ENCODE measurements at regions not wholly inside any gene's neighbourhood (a gene's known extent, or its start where the extent isn't known, plus 50 kb on each side); places are given as distances from the start of the nearest gene placed in this dataset.
"Not testable (repeated sequence)": the region's sequence is repeated elsewhere in the genome, so short reads cannot be mapped to it uniquely, and the experiment has no call there.

DNA sequence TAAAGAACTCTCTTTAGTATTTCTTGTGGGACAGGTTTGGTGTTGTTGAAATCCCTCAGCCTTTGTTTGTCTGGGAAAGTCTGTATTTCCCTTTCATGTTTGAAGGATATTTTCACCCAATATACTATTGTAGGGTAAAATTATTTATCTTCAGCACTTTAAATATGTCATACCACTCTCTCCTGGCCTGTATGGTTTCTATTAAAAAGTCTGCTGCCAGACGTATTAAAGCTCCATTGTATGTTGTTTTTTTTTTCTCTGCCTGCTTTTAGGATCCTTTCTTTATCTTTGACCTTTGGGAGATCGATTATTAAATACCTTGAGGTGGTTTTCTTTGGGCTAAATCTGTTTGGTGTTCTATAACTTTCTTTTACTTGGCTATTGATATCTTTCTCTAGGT, 119.0 kb upstream of the TBC1D5 start:
- Histone ChIP-seq H3K27me3 (ENCODE audit: insufficient read depth, insufficient read length) (no peaks in the 10 kb centered on the region), H3K4me1 (ENCODE audit: insufficient read depth, insufficient read length) (peaks cover 3% of the 10 kb centered on the region), H3K9me3 (ENCODE audit: insufficient read depth, low read length) (no peaks in the 10 kb centered on the region), H3K9ac (ENCODE audit: insufficient read length, low read depth) (peak overlapping the region; percentile 72), H3K4me3 (ENCODE audit: insufficient read length, low read depth) (peak overlapping the region; percentile 44), H3K36me3 (ENCODE audit: insufficient read depth, insufficient read length, low read length) (peaks cover 23% of the 10 kb centered on the region)
- DNase-seq (ENCODE audit: low read depth, low spot score): no peak
- TF ChIP-seq ZNF274 (IDR thresholded peaks at IDR 0.05; ENCODE audit: low read depth, low read length) (no peak), YY1 (IDR thresholded peaks at IDR 0.05; ENCODE audit: insufficient read depth, insufficient read length) (no peak), SUZ12 (IDR thresholded peaks at IDR 0.05; ENCODE audit: extremely low read depth, insufficient read depth, insufficient read length) (no peak)

DNA sequence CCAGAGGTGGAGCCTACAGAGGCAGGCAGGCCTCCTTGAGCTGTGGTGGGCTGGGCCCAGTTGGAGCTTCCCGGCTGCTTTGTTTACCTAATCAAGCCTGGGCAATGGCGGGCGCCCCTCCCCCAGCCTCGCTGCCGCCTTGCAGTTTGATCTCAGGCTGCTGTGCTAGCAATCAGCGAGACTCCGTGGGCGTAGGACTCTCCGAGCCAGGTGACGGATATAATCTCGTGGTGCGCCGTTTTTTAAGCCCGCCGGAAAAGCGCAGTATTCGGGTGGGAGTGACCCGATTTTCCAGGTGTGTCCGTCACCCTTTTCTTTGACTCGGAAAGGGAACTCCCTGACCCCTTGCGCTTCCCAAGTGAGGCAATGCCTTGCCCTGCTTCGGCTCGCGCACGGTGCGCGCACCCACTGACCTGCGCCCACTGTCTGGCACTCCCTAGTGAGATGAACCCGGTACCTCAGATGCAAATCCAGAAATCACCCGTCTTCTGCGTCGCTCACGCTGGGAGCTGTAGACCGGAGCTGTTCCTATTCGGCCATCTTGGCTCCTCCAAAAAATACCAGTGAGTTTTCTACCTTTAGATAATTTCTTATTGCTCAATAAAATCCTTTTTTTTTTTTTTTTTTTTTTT, 118.5 kb upstream of the TBC1D5 start:
- not testable (repeated sequence) for H3K9me3 ChIP-seq (ENCODE audit: insufficient read depth, low read length); H3K4me1 ChIP-seq (ENCODE audit: insufficient read depth, insufficient read length); H3K27me3 ChIP-seq (ENCODE audit: insufficient read depth, insufficient read length); DNase-seq (ENCODE audit: low read depth, low spot score)
- Histone ChIP-seq H3K4me3 (ENCODE audit: insufficient read length, low read depth) (peak overlapping the region; percentile 44), H3K36me3 (ENCODE audit: insufficient read depth, insufficient read length, low read length) (peaks cover 18% of the 10 kb centered on the region), H3K9ac (ENCODE audit: insufficient read length, low read depth) (peak overlapping the region; percentile 72)

DNA sequence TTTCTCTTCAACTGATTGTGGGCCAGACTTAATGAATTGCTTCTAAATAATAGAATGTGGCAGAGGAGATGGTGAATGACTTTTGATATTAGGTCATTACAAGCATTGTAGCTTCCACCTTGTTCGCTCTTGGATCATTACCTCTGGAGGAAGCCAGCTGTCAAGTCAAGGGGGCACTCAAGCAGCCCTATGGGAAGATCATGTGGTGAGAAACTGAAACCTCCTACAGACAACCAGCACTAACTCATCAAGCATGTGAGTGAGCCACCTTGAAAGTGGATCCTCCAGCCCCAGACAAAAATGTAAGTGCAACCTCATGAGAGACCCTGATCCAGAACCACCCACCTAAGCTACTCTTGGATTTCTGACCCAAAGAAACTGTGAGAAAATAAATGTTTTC, 109.8 kb upstream of the TBC1D5 start:
- H3K36me3 ChIP-seq (ENCODE audit: insufficient read depth, insufficient read length, low read length): no peaks in the 10 kb centered on the region
- no peak for DNase-seq (ENCODE audit: low read depth, low spot score)
- no peaks in the 10 kb centered on the region for H3K4me1 ChIP-seq (ENCODE audit: insufficient read depth, insufficient read length)
- no peaks in the 10 kb centered on the region for H3K27me3 ChIP-seq (ENCODE audit: insufficient read depth, insufficient read length)
- H3K9ac ChIP-seq (ENCODE audit: insufficient read length, low read depth): no peak overlapping the region
- TF ChIP-seq YY1 (IDR thresholded peaks at IDR 0.05; ENCODE audit: insufficient read depth, insufficient read length) (no peak), ZNF274 (IDR thresholded peaks at IDR 0.05; ENCODE audit: low read depth, low read length) (no peak), SUZ12 (IDR thresholded peaks at IDR 0.05; ENCODE audit: extremely low read depth, insufficient read depth, insufficient read length) (no peak)
- H3K9me3 ChIP-seq (ENCODE audit: insufficient read depth, low read length): peaks cover 19% of the 10 kb centered on the region; the same call in 1 of the 2 replicates
- no peak overlapping the region for H3K4me3 ChIP-seq (ENCODE audit: insufficient read length, low read depth)

DNA sequence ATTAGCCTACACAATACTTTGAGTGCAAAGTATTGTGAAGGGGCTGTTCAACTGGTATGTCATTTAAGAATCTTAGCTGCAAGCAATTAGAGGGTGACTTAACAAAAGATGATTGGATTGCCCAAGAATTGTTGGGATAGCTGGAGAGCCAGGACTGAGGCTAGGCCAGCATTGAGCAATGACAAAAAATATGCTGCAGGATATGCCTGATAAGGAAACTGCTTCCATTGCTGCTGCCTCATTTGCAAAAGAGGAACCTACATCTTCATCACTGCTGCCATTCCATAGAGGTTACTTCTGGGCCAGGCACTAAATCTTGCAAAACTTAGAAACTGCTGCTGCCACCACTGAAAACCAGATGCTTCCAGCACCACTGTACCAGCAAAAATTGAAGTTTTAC, 108.0 kb upstream of the TBC1D5 start:
- TF ChIP-seq SUZ12 (IDR thresholded peaks at IDR 0.05; ENCODE audit: extremely low read depth, insufficient read depth, insufficient read length) (no peak), ZNF274 (IDR thresholded peaks at IDR 0.05; ENCODE audit: low read depth, low read length) (no peak), YY1 (IDR thresholded peaks at IDR 0.05; ENCODE audit: insufficient read depth, insufficient read length) (no peak)
- H3K4me3 ChIP-seq (ENCODE audit: insufficient read length, low read depth): no peak overlapping the region
- no peak overlapping the region for H3K9ac ChIP-seq (ENCODE audit: insufficient read length, low read depth)
- H3K9me3 ChIP-seq (ENCODE audit: insufficient read depth, low read length): peaks cover 11% of the 10 kb centered on the region; the same call in 1 of the 2 replicates
- H3K4me1 ChIP-seq (ENCODE audit: insufficient read depth, insufficient read length): no peaks in the 10 kb centered on the region
- H3K27me3 ChIP-seq (ENCODE audit: insufficient read depth, insufficient read length): no peaks in the 10 kb centered on the region
- no peak for DNase-seq (ENCODE audit: low read depth, low spot score)
- no peaks in the 10 kb centered on the region for H3K36me3 ChIP-seq (ENCODE audit: insufficient read depth, insufficient read length, low read length)

DNA sequence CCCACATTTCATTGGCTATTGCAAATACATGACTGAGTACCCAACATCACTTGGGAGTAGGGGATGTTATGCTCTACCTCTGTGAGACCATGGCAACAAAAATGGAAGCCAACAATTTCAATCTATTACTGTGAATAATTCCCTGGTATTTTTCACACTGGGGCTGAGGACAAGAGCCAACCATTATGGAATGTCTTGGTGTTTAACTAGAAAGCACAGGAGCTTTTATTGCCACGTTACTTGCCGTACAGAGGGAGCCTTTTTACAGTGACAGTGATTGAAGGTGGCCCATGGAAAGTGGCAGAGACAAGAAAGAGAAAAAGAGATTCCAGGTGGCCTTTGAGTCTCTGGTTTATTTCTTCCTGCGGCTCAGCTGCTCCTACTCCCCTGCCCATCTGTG, 105.7 kb upstream of the TBC1D5 start:
- Histone ChIP-seq H3K4me3 (ENCODE audit: insufficient read length, low read depth) (no peak overlapping the region), H3K9ac (ENCODE audit: insufficient read length, low read depth) (no peak overlapping the region), H3K27me3 (ENCODE audit: insufficient read depth, insufficient read length) (no peaks in the 10 kb centered on the region), H3K9me3 (ENCODE audit: insufficient read depth, low read length) (0 out of 2 replicates have a peak, but pooled peaks cover under 1% of the 10 kb centered on the region), H3K4me1 (ENCODE audit: insufficient read depth, insufficient read length) (no peaks in the 10 kb centered on the region), H3K36me3 (ENCODE audit: insufficient read depth, insufficient read length, low read length) (no peaks in the 10 kb centered on the region)
- DNase-seq (ENCODE audit: low read depth, low spot score): no peak
- TF ChIP-seq SUZ12 (IDR thresholded peaks at IDR 0.05; ENCODE audit: extremely low read depth, insufficient read depth, insufficient read length) (no peak), ZNF274 (IDR thresholded peaks at IDR 0.05; ENCODE audit: low read depth, low read length) (no peak), YY1 (IDR thresholded peaks at IDR 0.05; ENCODE audit: insufficient read depth, insufficient read length) (no peak)

DNA sequence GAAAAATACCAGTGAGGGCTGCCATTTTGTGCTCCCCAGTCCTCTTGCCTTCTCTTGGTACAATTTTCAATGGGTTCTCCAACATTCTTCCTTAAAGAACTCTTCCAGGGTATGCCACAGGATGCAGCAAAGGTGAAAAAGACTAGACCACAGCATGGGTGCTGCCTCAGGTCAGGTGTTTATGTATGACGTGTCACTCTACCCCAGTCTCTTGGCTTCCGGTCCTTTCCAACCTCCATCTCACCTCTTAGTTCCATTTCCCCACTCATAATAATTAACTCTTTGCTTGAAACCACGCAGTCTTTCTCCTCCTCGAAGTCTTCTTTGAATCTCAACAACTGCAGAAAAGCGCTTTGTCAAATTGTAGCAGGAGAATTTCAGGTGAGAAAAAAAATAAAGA, 104.7 kb upstream of the TBC1D5 start:
- Histone ChIP-seq H3K4me1 (ENCODE audit: insufficient read depth, insufficient read length) (no peaks in the 10 kb centered on the region), H3K36me3 (ENCODE audit: insufficient read depth, insufficient read length, low read length) (no peaks in the 10 kb centered on the region), H3K27me3 (ENCODE audit: insufficient read depth, insufficient read length) (no peaks in the 10 kb centered on the region), H3K9me3 (ENCODE audit: insufficient read depth, low read length) (no peaks in the 10 kb centered on the region), H3K4me3 (ENCODE audit: insufficient read length, low read depth) (no peak overlapping the region), H3K9ac (ENCODE audit: insufficient read length, low read depth) (no peak overlapping the region)
- TF ChIP-seq SUZ12 (IDR thresholded peaks at IDR 0.05; ENCODE audit: extremely low read depth, insufficient read depth, insufficient read length): no peak
- no peak for TF ChIP-seq ZNF274 (IDR thresholded peaks at IDR 0.05; ENCODE audit: low read depth, low read length)
- TF ChIP-seq YY1 (IDR thresholded peaks at IDR 0.05; ENCODE audit: insufficient read depth, insufficient read length): no peak
- DNase-seq (ENCODE audit: low read depth, low spot score): no peak

DNA sequence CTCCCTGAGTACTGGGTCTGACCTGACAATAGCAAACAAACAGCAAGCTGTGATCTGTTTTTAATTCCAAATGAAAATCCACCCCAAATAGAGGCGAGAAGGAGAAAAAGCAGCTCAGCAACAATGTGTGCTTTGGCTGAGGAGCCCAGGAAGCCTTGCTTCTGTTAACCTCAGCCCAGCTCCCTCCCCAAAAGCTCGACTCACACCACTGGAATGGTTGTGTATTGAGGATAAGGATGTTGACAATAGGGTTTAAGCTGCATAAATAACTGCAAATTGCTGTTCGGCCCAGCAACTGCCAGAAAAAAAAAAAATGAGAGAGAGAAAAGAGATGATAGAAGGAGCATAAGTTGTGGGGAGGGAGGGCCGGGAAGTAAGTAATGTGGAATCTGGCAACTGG, 104.0 kb upstream of the TBC1D5 start:
- TF ChIP-seq ZNF274 (IDR thresholded peaks at IDR 0.05; ENCODE audit: low read depth, low read length): no peak
- no peak for TF ChIP-seq YY1 (IDR thresholded peaks at IDR 0.05; ENCODE audit: insufficient read depth, insufficient read length)
- TF ChIP-seq SUZ12 (IDR thresholded peaks at IDR 0.05; ENCODE audit: extremely low read depth, insufficient read depth, insufficient read length): no peak
- Histone ChIP-seq H3K4me1 (ENCODE audit: insufficient read depth, insufficient read length) (no peaks in the 10 kb centered on the region), H3K9ac (ENCODE audit: insufficient read length, low read depth) (no peak overlapping the region), H3K36me3 (ENCODE audit: insufficient read depth, insufficient read length, low read length) (no peaks in the 10 kb centered on the region), H3K27me3 (ENCODE audit: insufficient read depth, insufficient read length) (no peaks in the 10 kb centered on the region), H3K4me3 (ENCODE audit: insufficient read length, low read depth) (no peak overlapping the region), H3K9me3 (ENCODE audit: insufficient read depth, low read length) (no peaks in the 10 kb centered on the region)
- DNase-seq (ENCODE audit: low read depth, low spot score): no peak
